ENCODE measurements at regions not wholly inside any gene's neighbourhood (a gene's known extent, or its start where the extent isn't known, plus 50 kb on each side); places are given as distances from the start of the nearest gene placed in this dataset.

GRCh38 chr11:119845756-119846155, 116.8 kb upstream of the NECTIN1 start:
- H3K4me3 ChIP-seq (ENCODE audit: low read depth, low read length): no peak overlapping the region
- no peak for DNase-seq (ENCODE audit: low read depth)
- TF ChIP-seq, protein P1, sequence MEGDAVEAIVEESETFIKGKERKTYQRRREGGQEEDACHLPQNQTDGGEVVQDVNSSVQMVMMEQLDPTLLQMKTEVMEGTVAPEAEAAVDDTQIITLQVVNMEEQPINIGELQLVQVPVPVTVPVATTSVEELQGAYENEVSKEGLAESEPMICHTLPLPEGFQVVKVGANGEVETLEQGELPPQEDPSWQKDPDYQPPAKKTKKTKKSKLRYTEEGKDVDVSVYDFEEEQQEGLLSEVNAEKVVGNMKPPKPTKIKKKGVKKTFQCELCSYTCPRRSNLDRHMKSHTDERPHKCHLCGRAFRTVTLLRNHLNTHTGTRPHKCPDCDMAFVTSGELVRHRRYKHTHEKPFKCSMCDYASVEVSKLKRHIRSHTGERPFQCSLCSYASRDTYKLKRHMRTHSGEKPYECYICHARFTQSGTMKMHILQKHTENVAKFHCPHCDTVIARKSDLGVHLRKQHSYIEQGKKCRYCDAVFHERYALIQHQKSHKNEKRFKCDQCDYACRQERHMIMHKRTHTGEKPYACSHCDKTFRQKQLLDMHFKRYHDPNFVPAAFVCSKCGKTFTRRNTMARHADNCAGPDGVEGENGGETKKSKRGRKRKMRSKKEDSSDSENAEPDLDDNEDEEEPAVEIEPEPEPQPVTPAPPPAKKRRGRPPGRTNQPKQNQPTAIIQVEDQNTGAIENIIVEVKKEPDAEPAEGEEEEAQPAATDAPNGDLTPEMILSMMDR (IDR thresholded peaks at IDR 0.05; ENCODE audit: insufficient read depth, low read depth, low read length, missing control alignments): no peak

- no peak for DNase-seq (ENCODE audit: low read depth)
- TF ChIP-seq, protein P1 (IDR thresholded peaks at IDR 0.05; ENCODE audit: insufficient read depth, low read depth, low read length, missing control alignments): no peak
- H3K4me3 ChIP-seq (ENCODE audit: low read depth, low read length): no peak overlapping the region
Measured at GRCh38 chr11:119845305-119845704, 116.3 kb upstream of the NECTIN1 start.

- no peak overlapping the region for H3K4me3 ChIP-seq (ENCODE audit: low read depth, low read length)
- TF ChIP-seq, protein P1 (IDR thresholded peaks at IDR 0.05; ENCODE audit: insufficient read depth, low read depth, low read length, missing control alignments): no peak
- no peak for DNase-seq (ENCODE audit: low read depth)
Measured at GRCh38 chr11:119844808-119845207, 115.8 kb upstream of the NECTIN1 start.

DNA sequence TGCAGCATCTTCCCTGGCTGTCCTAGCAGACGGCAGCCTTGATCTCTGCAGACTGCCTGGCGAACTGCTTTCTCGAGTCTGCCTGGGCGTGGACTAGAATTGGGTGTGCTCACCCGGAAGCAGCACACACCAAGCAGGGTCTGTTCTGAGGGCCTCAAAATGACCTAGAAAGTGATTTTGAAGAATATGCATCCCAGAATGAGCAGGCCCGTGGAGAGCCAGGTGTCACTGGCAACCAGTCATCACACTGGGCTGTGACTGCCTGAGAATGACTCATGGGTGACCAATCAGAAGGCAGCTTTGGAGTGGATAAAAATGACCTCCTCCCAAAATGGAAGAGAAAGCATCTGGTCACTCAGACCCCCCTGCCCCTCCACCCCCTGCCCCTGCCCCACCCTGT, 114.9 kb upstream of the NECTIN1 start:
- DNase-seq (ENCODE audit: low read depth): no peak

GRCh38 chr11:119842731-119843130, 113.7 kb upstream of the NECTIN1 start:
- TF ChIP-seq, protein P1 (IDR thresholded peaks at IDR 0.05; ENCODE audit: insufficient read depth, low read depth, low read length, missing control alignments): no peak
- no peak for DNase-seq (ENCODE audit: low read depth)
- H3K4me3 ChIP-seq (ENCODE audit: low read depth, low read length): no peak overlapping the region

More for the DNA sequence above, 114.9 kb upstream of the NECTIN1 start:
- H3K4me3 ChIP-seq (ENCODE audit: low read depth, low read length): no peak overlapping the region
- TF ChIP-seq, protein P1 (IDR thresholded peaks at IDR 0.05; ENCODE audit: insufficient read depth, low read depth, low read length, missing control alignments): no peak

- TF ChIP-seq, protein P1 (IDR thresholded peaks at IDR 0.05; ENCODE audit: insufficient read depth, low read depth, low read length, missing control alignments): no peak
- DNase-seq (ENCODE audit: low read depth): no peak
- H3K4me3 ChIP-seq (ENCODE audit: low read depth, low read length): no peak overlapping the region
Measured at GRCh38 chr11:119839476-119840133, 110.6 kb upstream of the NECTIN1 start.

GRCh38 chr11:119835753-119836152, 106.8 kb upstream of the NECTIN1 start:
- TF ChIP-seq, protein P1 (IDR thresholded peaks at IDR 0.05; ENCODE audit: insufficient read depth, low read depth, low read length, missing control alignments): no peak
- DNase-seq (ENCODE audit: low read depth): no peak
- H3K4me3 ChIP-seq (ENCODE audit: low read depth, low read length): no peak overlapping the region

Data from GM12865 (cell line).